ENCODE measurements at regions not wholly inside any gene's neighbourhood (a gene's known extent, or its start where the extent isn't known, plus 50 kb on each side); places are given as distances from the start of the nearest gene placed in this dataset.

- Histone ChIP-seq H3K79me1 (ENCODE audit: low read depth in 1 of 2, low read length in 2 of 2) (no peaks in the 10 kb centered on the region), H3K14ac (replicated peaks; ENCODE audit: low read depth, low read length) (no peak overlapping the region), H2AFZ (replicated peaks; ENCODE audit: low read length, poor library complexity) (no peak overlapping the region), H3K27ac (ENCODE audit: insufficient read depth, low read length) (no peak overlapping the region), H2AK9ac (replicated peaks; ENCODE audit: low read depth, low read length, poor library complexity) (no peak overlapping the region), H3K9me3 (ENCODE audit: control insufficient read depth, insufficient read depth, low read length) (peaks cover 38% of the 10 kb centered on the region), H3K4me3 (ENCODE audit: insufficient read depth, low read depth, low read length) (no peak overlapping the region), H3K9ac (ENCODE audit: low read depth, low read length) (no peak overlapping the region), H4K20me1 (ENCODE audit: insufficient read depth, low read length) (no peaks in the 10 kb centered on the region), H3K9me1 (ENCODE audit: insufficient read depth, low read length) (no peaks in the 10 kb centered on the region), H3K4me2 (ENCODE audit: low read depth, low read length) (no peak overlapping the region), H2BK15ac (ENCODE audit: low read depth, low read length) (no peak overlapping the region), H3K36me3 (ENCODE audit: control insufficient read depth, insufficient read depth, low read length) (no peaks in the 10 kb centered on the region), H2BK20ac (ENCODE audit: low read depth, low read length) (no peak overlapping the region), H3K4me1 (ENCODE audit: control insufficient read depth, insufficient read depth, low read length) (no peaks in the 10 kb centered on the region), H4K91ac (ENCODE audit: insufficient read depth, low read depth, low read length) (no peak overlapping the region), H2AK5ac (ENCODE audit: low read depth, low read length) (no peak overlapping the region), H4K5ac (ENCODE audit: low read depth, low read length) (no peak overlapping the region), H3K56ac (ENCODE audit: extremely low read depth, insufficient read depth, low read length) (no peak overlapping the region), H3K27me3 (ENCODE audit: control insufficient read depth, insufficient read depth, low read length) (no peaks in the 10 kb centered on the region), H3K18ac (ENCODE audit: low read depth, low read length) (no peak overlapping the region), H3K23ac (ENCODE audit: low read depth, low read length) (no peak overlapping the region), H2BK120ac (ENCODE audit: low read depth, low read length) (no peak overlapping the region), H3K4ac (ENCODE audit: low read depth, low read length) (no peak overlapping the region), H4K8ac (ENCODE audit: low read depth in 2 of 2, low read length in 2 of 2) (no peak overlapping the region), H2BK5ac (ENCODE audit: low read depth, low read length, poor library complexity, severe bottlenecking) (no peak overlapping the region)
- TF ChIP-seq RCOR1 (IDR thresholded peaks at IDR 0.05; ENCODE audit: insufficient replicate concordance, low read length) (no peak), CTCF (conservative IDR thresholded peaks at IDR 0.05; ENCODE audit: low read depth, low read length) (no peak), MXI1 (IDR thresholded peaks at IDR 0.05; ENCODE audit: borderline replicate concordance, low read depth, low read length) (no peak), CEBPB (IDR thresholded peaks at IDR 0.05; ENCODE audit: low read depth, low read length) (no peak), MAFK (IDR thresholded peaks at IDR 0.05; ENCODE audit: low read depth, low read length) (no peak), RAD21 (IDR thresholded peaks at IDR 0.05; ENCODE audit: low read length) (no peak)
- no peak for DNase-seq
- intact Hi-C loops (cut with micrococcal nuclease) (no loop called here), dilution Hi-C loops (cut with HindIII; ENCODE audit: low sequenced_read_pairs, unreplicated experiment) (no loop called here), in situ Hi-C loops (cut with MboI; ENCODE audit: low sequenced_read_pairs) (no loop called here)
- CTCF ChIA-PET: no interaction called here
- POLR2A ChIA-PET (ENCODE audit: unreplicated experiment): no interaction called here
- no CpG with 5 or more reads among the region's 3 CpGs for WGBS, 2 experiments (ENCODE audit: extremely low coverage in 2 of 2, insufficient read length in 1 of 2)
- ATAC-seq (ENCODE audit: low read depth): no peak
- no TSS peak for BruUV-seq (replicated peaks)
Measured at GRCh38 chr18:14925281-14925709, 177.3 kb downstream of the ANKRD30B start.
